MCF 10A (cell line): ENCODE measurements at regions not wholly inside any gene's neighbourhood (a gene's known extent, or its start where the extent isn't known, plus 50 kb on each side); places are given as distances from the start of the nearest gene placed in this dataset.

Experiments
- BruUV-seq: library from RNA; stranded (reverse); fragments of 400-500 nt; replicated peaks from 2 replicates; lab custom pipeline; 2021; lab: Mats Ljungman, UMichigan
- CTCF ChIA-PET: fragments of 300-600 bp; sonication (Branson Sonifier 250); formaldehyde crosslinking; extraction: SDS; loops from one replicate; lab custom pipeline; 2021; ENCODE audit warnings: antibody characterized with exemption, inconsistent platforms; lab: Yijun Ruan, JAX
- POLR2A ChIA-PET: fragments of 300-600, 350-650 bp; sonication (Branson Sonifier 250); formaldehyde crosslinking; extraction: SDS; loops from one replicate; lab custom pipeline; 2020; ENCODE audit warnings: antibody characterized with exemption, inconsistent platforms; lab: Yijun Ruan, JAX
- DNase-seq: peaks from one replicate; pipeline ENCODE4 v3.0.0-alpha.2; 2018; ENCODE audit not compliant: unreplicated experiment
- H3K27ac Mint-ChIP-seq: one replicate; pipeline ENCODE4 v1.8.0; 2022; ENCODE audit warnings: mild to moderate bottlenecking, low read depth, mixed read lengths; ENCODE audit not compliant: unreplicated experiment
- H3K27me3 Mint-ChIP-seq: one replicate; pipeline ENCODE4 v1.8.0; 2022; ENCODE audit warnings: mixed read lengths; ENCODE audit not compliant: insufficient read depth, unreplicated experiment
- H3K36me3 Mint-ChIP-seq: one replicate; pipeline ENCODE4 v1.8.0; 2022; ENCODE audit warnings: mild to moderate bottlenecking, moderate library complexity, mixed read lengths; ENCODE audit not compliant: insufficient read depth, unreplicated experiment
- H3K4me1 Mint-ChIP-seq: one replicate; pipeline ENCODE4 v1.8.0; 2022; ENCODE audit warnings: mixed read lengths; ENCODE audit not compliant: insufficient read depth, unreplicated experiment
- H3K4me3 Mint-ChIP-seq: one replicate; pipeline ENCODE4 v1.8.0; 2022; ENCODE audit warnings: mild to moderate bottlenecking, moderate library complexity, mixed read lengths; ENCODE audit not compliant: unreplicated experiment
- H3K9me3 Mint-ChIP-seq: one replicate; pipeline ENCODE4 v1.8.0; 2022; ENCODE audit warnings: mixed read lengths; ENCODE audit not compliant: unreplicated experiment
- CTCF ChIP-seq: fragments of 200-600 bp; IDR thresholded peaks from one replicate; pipeline ENCODE4 v1.8.0; 2022; ENCODE audit warnings: antibody characterized with exemption, mild to moderate bottlenecking; ENCODE audit not compliant: unreplicated experiment
- intact Hi-C: fragments of 100-400 bp; cut with micrococcal nuclease; formaldehyde crosslinking; loops from 2 replicates; pipeline ENCODE4 v1.14.1; 2022

DNA sequence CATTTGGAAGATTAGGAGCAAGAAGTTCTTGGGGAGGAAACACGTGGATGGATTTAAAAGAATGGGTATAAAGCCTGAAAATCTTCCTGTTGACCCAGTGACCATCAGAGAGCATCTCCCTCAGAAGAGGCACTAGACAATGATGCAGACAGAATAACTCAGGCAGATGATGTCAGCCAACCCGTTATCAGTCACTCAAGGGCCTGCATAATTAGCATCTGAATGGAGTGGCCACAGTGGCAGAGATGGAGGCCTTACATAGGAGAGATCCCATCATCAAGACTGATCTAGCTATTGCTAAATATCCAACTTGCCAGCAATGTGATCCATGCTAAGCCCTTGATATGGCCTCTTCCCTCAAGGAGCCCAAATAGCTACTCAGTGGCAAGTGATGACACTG, 70.7 kb upstream of the CD82 start:
- intact Hi-C loops = no loop called here
- BruUV-seq = no TSS peak
- Mint-ChIP-seq H3K4me3 (no peak overlapping the region), H3K9me3 (no peaks in the 10 kb centered on the region), H3K27ac (no peak overlapping the region), H3K27me3 (no peaks in the 10 kb centered on the region), H3K36me3 (no peaks in the 10 kb centered on the region), H3K4me1 (no peaks in the 10 kb centered on the region)
- TF ChIP-seq CTCF = no peak
- no peak for DNase-seq
- ChIA-PET POLR2A (interaction anchor here (0.8 kb wide), 1 partner anchor 29 kb away, joined by 3 read pairs; no protein-coding TSS in a partner anchor), CTCF (interaction anchor here (1.0 kb wide), 1 partner anchor 20 kb away, joined by 4 read pairs; no protein-coding TSS in a partner anchor)

- BruUV-seq = no TSS peak
- DNase-seq = no peak
- ChIA-PET POLR2A (no interaction called here), CTCF (no interaction called here)
- Mint-ChIP-seq H3K4me3 (no peak overlapping the region), H3K4me1 (no peaks in the 10 kb centered on the region), H3K9me3 (no peaks in the 10 kb centered on the region), H3K27ac (no peak overlapping the region), H3K36me3 (no peaks in the 10 kb centered on the region), H3K27me3 (no peaks in the 10 kb centered on the region)
- no peak for TF ChIP-seq CTCF
- intact Hi-C loops = no loop called here
Observed at GRCh38 chr11:44496391-44496790, 69.1 kb upstream of the CD82 start.

DNA sequence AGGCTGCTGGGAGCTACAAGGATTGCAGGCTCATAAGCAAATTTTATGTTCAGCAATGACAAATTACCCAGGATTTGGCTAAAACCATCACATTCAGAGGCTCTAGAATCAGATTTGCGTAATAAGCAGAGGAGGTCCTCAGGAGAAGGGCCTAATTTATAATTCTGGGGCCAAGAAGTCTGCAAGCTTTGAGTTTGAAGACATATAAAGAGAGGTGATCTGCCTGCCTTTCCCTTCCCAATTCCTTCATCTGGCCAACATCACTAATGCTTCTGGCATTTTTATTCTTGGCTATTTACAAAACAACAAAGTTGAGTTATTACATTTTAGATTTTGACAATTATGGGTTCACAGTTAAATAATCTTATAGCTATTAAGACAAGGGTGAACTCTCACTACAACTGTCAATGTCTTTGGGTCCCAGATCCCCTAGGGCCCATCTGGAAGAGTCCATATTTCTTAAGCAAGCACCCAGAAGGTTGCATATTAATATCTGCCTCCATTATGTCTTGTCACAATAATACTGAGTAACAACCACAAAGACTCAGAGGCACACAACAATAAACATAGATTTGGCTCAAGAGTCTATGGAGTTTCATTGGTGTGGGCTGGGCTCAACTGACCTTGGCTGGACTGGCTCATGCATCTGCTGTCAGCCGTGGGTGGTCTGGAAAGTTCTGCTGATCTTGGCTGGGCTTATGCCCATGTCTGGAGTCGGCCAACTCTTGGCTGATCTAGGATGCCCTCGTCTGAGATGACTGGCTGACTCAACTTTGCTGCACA, 67.2 kb upstream of the CD82 start:
- no peak for DNase-seq
- no peak overlapping the region for H3K27ac Mint-ChIP-seq
- no peaks in the 10 kb centered on the region for H3K36me3 Mint-ChIP-seq
- TF ChIP-seq CTCF = no peak
- no TSS peak for BruUV-seq
- CTCF ChIA-PET = interaction anchor here (1.7 kb wide), 1 partner anchor 212 kb away, joined by 7 read pairs; no protein-coding TSS in a partner anchor
- no peaks in the 10 kb centered on the region for H3K27me3 Mint-ChIP-seq
- intact Hi-C loops = no loop called here
- POLR2A ChIA-PET = no interaction called here
- no peak overlapping the region for H3K4me3 Mint-ChIP-seq
- no peaks in the 10 kb centered on the region for H3K9me3 Mint-ChIP-seq
- no peaks in the 10 kb centered on the region for H3K4me1 Mint-ChIP-seq

DNA sequence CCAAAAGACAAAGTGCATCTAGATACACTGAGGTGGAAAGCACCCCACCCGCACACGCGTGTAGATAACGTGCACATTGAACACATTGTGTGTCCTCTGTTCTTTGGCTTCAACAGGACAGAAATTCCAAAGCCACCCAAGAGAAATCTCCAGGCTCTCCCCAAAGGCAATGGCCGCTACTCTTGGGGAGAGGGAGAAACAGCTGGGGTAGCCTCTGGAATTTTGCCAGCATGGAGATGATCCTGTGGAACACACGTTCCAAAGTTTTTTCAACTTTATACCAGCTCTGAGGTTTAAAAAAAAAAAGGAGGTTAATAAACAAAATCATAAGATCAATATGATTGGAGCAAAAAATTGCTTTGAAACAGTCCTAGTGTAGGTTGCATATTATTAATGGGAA, 63.0 kb upstream of the CD82 start:
- DNase-seq = no peak
- POLR2A ChIA-PET = no interaction called here
- no peak for TF ChIP-seq CTCF

More for the DNA sequence above, 63.0 kb upstream of the CD82 start:
- Mint-ChIP-seq H3K4me3 (no peak overlapping the region), H3K4me1 (no peaks in the 10 kb centered on the region), H3K36me3 (no peaks in the 10 kb centered on the region), H3K9me3 (peaks cover 7% of the 10 kb centered on the region), H3K27me3 (peaks cover 9% of the 10 kb centered on the region), H3K27ac (no peak overlapping the region)
- BruUV-seq = no TSS peak
- CTCF ChIA-PET = interaction anchor here (0.6 to 1.0 kb wide), 3 partner anchors 9 to 250 kb away, joined by 3 read pairs; no protein-coding TSS in a partner anchor
- intact Hi-C loops = no loop called here
